Liver (tissue), 8 donors: ENCODE measurements at regions not wholly inside any gene's neighbourhood (a gene's known extent, or its start where the extent isn't known, plus 50 kb on each side); places are given as distances from the start of the nearest gene placed in this dataset.

Source experiments
- DNase-seq: peaks from one replicate; pipeline ENCODE4 v3.0.0-alpha.2; 2017; ENCODE audit warnings: low spot score
- H3K27ac ChIP-seq, 2 donors: one replicate each; pipeline ENCODE4 v1.7.0; 2013; ENCODE audit warnings: inconsistent platforms in 2 of 2, low read length in 2 of 2, control low read depth in 1 of 2, low read depth in 1 of 2, mild to moderate bottlenecking in 1 of 2
- H3K27me3 ChIP-seq, 4 donors: one replicate each; pipeline versions ENCODE4 v1.6.1 to v1.7.0; 2013; ENCODE audit warnings: low read length in 3 of 4, inconsistent platforms in 1 of 4, mild to moderate bottlenecking in 1 of 4, moderate library complexity in 1 of 4; ENCODE audit not compliant: control insufficient read depth in 4 of 4, insufficient read depth in 4 of 4
- H3K36me3 ChIP-seq, 4 donors: one replicate each; pipeline versions ENCODE4 v1.6.1 to v1.7.0; 2013; ENCODE audit warnings: low read length in 3 of 4, mild to moderate bottlenecking in 3 of 4, low read depth in 1 of 4, moderate library complexity in 1 of 4; ENCODE audit not compliant: control insufficient read depth in 4 of 4, insufficient read depth in 3 of 4
- H3K4me1 ChIP-seq, 4 donors: one replicate each; pipeline versions ENCODE4 v1.6.1 to v1.7.0; 2013; ENCODE audit warnings: low read length in 3 of 4, mild to moderate bottlenecking in 3 of 4, moderate library complexity in 1 of 4; ENCODE audit not compliant: control insufficient read depth in 4 of 4, insufficient read depth in 4 of 4
- H3K4me3 ChIP-seq, 3 donors: one replicate each; pipeline versions ENCODE4 v1.6.1 to v1.7.0; 2013; ENCODE audit warnings: low read length in 3 of 3, control low read depth in 1 of 3, low read depth in 1 of 3, mild to moderate bottlenecking in 1 of 3
- H3K9ac ChIP-seq, 2 donors: one replicate each; pipeline ENCODE4 v1.7.0; 2013; ENCODE audit warnings: low read length in 2 of 2, mild to moderate bottlenecking in 2 of 2, moderate library complexity in 2 of 2, control low read depth in 1 of 2, low read depth in 1 of 2
- H3K9me3 ChIP-seq, 4 donors: one replicate each; pipeline versions ENCODE4 v1.6.1 to v1.7.0; 2013; ENCODE audit warnings: low read length in 3 of 4; ENCODE audit not compliant: control insufficient read depth in 4 of 4
- EGR1 ChIP-seq, 2 donors: IDR thresholded peaks; 2 replicates each; pipeline ENCODE4 v1.6.1; 2016 to 2018; ENCODE audit warnings: antibody characterized with exemption in 2 of 2, low read depth in 2 of 2
- FOXA1 ChIP-seq: IDR thresholded peaks from 2 replicates; pipeline ENCODE4 v1.6.1; 2016; ENCODE audit warnings: antibody characterized with exemption
- FOXA2 ChIP-seq: IDR thresholded peaks from 2 replicates; pipeline ENCODE4 v1.6.1; 2016; ENCODE audit warnings: antibody characterized with exemption
- HNF4A ChIP-seq, 2 donors: conservative IDR thresholded peaks; 2 replicates each; pipeline ENCODE4 v1.6.1; 2016; ENCODE audit warnings: antibody characterized with exemption in 2 of 2, mild to moderate bottlenecking in 2 of 2
- HNF4G ChIP-seq: IDR thresholded peaks from 2 replicates; pipeline ENCODE4 v1.6.1; 2016; ENCODE audit warnings: antibody characterized with exemption
- JUND ChIP-seq, 2 donors: IDR thresholded peaks; 2 replicates each; pipeline ENCODE4 v1.6.1; 2016; ENCODE audit warnings: antibody characterized with exemption in 2 of 2
- NR2F2 ChIP-seq: IDR thresholded peaks from 2 replicates; pipeline ENCODE4 v1.6.1; 2016; ENCODE audit warnings: antibody characterized with exemption
- RAD21 ChIP-seq, 2 donors: IDR thresholded peaks; 2 replicates each; pipeline ENCODE4 v1.6.1; 2016; ENCODE audit warnings: antibody characterized with exemption in 2 of 2, mild to moderate bottlenecking in 2 of 2
- RXRA ChIP-seq, 2 donors: IDR thresholded peaks; 2 replicates each; pipeline ENCODE4 v1.6.1; 2017 to 2018; ENCODE audit warnings: antibody characterized with exemption in 2 of 2, mild to moderate bottlenecking in 1 of 2
- SP1 ChIP-seq: IDR thresholded peaks from 2 replicates; pipeline ENCODE4 v1.6.1; 2018; ENCODE audit warnings: antibody characterized with exemption, mild to moderate bottlenecking
- YY1 ChIP-seq: IDR thresholded peaks from 2 replicates; pipeline ENCODE4 v1.6.1; 2016; ENCODE audit warnings: antibody characterized with exemption, mild to moderate bottlenecking
- WGBS: extraction: QIAGEN DNeasy Blood & Tissue Kit; methylation state at CpG from one replicate; pipeline ENCODE4 v1.1.7; 2013; 5-methylcytosine and 5-hydroxymethylcytosine counted together
- TF ChIP-seq, protein P1 (sequence below): IDR thresholded peaks from 2 replicates; pipeline ENCODE4 v1.6.1; 2016; ENCODE audit warnings: antibody characterized with exemption
- TF ChIP-seq, protein P2 (sequence below): fragments of 150-350 bp; IDR thresholded peaks from 2 replicates; pipeline ENCODE4 v1.5.1; 2017; ENCODE audit warnings: improper control_type of control experiment, low read depth, low read length; ENCODE audit not compliant: missing input control
- donor health status: healthy.
- donor health status: healthy.
- donor health status: healthy.
- donor health status: healthy.
- donor health status: healthy.

DNA sequence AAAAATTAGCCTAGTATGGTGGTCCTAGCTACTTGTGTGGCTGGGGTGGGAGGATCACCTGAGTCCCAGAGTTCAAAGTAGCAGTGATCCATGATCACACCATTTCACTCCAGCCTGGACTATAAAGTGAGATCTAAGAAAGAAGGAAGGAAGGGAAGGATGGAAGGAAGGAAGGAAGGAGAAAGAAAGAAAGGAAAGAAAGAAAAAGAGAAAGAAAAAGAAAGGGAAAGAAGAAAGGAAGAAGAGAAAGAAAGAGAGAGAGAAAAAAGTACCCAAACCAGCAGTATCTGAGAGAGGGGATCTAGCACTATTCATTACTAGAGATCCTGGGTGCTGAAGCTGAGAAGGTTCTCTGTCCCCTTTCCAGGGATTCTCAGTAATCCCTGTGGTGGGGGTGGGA, 197.8 kb downstream of the CD83 start:
- DNase-seq, result no peak
- H3K9ac ChIP-seq, result no peak overlapping the region
- H3K4me3 ChIP-seq, result no peak overlapping the region
- TF ChIP-seq RXRA (IDR thresholded peaks at IDR 0.05) (no peak), EGR1 (IDR thresholded peaks at IDR 0.05; ENCODE audit: low read depth in 2 of 2) (no peak), HNF4A (conservative IDR thresholded peaks at IDR 0.05) (no peak), YY1 (no peak), FOXA1 (no peak), NR2F2 (no peak), JUND (IDR thresholded peaks at IDR 0.05) (no peak), FOXA2 (no peak)
- TF ChIP-seq, protein P1, sequence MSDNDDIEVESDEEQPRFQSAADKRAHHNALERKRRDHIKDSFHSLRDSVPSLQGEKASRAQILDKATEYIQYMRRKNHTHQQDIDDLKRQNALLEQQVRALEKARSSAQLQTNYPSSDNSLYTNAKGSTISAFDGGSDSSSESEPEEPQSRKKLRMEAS, result no peak
- TF ChIP-seq, protein P2, sequence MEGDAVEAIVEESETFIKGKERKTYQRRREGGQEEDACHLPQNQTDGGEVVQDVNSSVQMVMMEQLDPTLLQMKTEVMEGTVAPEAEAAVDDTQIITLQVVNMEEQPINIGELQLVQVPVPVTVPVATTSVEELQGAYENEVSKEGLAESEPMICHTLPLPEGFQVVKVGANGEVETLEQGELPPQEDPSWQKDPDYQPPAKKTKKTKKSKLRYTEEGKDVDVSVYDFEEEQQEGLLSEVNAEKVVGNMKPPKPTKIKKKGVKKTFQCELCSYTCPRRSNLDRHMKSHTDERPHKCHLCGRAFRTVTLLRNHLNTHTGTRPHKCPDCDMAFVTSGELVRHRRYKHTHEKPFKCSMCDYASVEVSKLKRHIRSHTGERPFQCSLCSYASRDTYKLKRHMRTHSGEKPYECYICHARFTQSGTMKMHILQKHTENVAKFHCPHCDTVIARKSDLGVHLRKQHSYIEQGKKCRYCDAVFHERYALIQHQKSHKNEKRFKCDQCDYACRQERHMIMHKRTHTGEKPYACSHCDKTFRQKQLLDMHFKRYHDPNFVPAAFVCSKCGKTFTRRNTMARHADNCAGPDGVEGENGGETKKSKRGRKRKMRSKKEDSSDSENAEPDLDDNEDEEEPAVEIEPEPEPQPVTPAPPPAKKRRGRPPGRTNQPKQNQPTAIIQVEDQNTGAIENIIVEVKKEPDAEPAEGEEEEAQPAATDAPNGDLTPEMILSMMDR, result no peak
- H3K27ac ChIP-seq, result no peak overlapping the region
- no peaks in the 10 kb centered on the region for H3K9me3 ChIP-seq
- peaks cover 9 to 21% (median 15%) of the 10 kb centered on the region in 4 donors for H3K4me1 ChIP-seq
- H3K36me3 ChIP-seq, result no peaks in the 10 kb centered on the region
- no peaks in the 10 kb centered on the region for H3K27me3 ChIP-seq

DNA sequence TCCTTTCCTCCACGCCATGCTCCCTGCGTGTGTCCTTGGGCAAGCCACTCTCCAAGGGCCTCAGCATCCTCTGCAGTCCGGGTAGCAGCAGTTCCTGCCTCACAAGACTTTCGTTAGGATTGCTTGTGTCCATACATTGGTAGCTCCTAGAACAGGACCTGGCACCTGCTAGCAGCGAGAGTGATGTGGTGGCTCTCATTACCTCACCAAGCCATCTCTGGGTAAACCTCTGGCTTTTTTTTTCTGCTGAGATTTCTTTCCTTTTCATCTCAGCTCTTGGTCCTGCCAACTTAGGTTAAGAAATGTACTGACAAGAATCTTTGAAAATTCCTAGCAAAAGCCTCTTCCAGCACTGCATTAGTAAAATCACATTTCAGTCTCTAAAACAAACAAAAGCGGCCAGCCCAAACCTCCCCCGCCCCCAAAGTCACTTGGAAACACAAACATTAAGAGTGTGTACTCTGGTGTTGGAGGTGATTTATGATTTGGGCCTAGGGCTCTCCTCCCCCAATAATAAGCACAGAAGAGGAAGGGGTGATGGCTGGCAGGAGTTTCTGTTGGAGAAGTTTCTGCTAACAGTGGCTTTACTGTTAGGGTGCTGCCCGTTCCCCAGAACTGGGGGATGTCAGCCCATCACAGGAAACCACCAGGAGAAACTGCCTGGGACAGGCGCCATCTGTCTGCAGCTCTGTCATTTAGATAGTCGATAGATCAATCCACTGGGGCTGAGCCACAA, 199.2 kb downstream of the CD83 start:
- H3K4me1 ChIP-seq, result peaks cover 5 to 11% (median 6%) of the 10 kb centered on the region in 4 donors
- no peak overlapping the region for H3K27ac ChIP-seq

More for the DNA sequence above, 199.2 kb downstream of the CD83 start:
- no peaks in the 10 kb centered on the region for H3K27me3 ChIP-seq
- DNase-seq, result no peak
- no peaks in the 10 kb centered on the region for H3K36me3 ChIP-seq
- H3K9ac ChIP-seq, result no peak overlapping the region
- TF ChIP-seq EGR1 (IDR thresholded peaks at IDR 0.05; ENCODE audit: low read depth in 2 of 2) (no peak), HNF4A (conservative IDR thresholded peaks at IDR 0.05) (peak in 1 of 2 donors; percentile 29), JUND (IDR thresholded peaks at IDR 0.05) (peak in 1 of 2 donors; percentile 22), RAD21 (IDR thresholded peaks at IDR 0.05) (peak; percentile 45 to 48), FOXA2 (peak; percentile 49), RXRA (IDR thresholded peaks at IDR 0.05) (peak; percentile 7 to 50), SP1 (peak; percentile 60), HNF4G (no peak)
- TF ChIP-seq, protein P2, result peak; percentile 5
- TF ChIP-seq, protein P1, result peak; percentile 12
- WGBS, result 57% methylated on average over 10 of the region's 10 CpGs
- H3K9me3 ChIP-seq, result no peaks in the 10 kb centered on the region
- no peak overlapping the region for H3K4me3 ChIP-seq
